ENCODE measurements at regions not wholly inside any gene's neighbourhood (a gene's known extent, or its start where the extent isn't known, plus 50 kb on each side); places are given as distances from the start of the nearest gene placed in this dataset.

- in situ Hi-C loops (cut with MboI; ENCODE audit: low sequenced_read_pairs in 4 of 4): no loop called here
Observed at GRCh38 chr2:55989405-55989804, 65.8 kb upstream of the EFEMP1 start.

GRCh38 chr2:55992455-55992854, 68.9 kb upstream of the EFEMP1 start:
- no peak overlapping the region for H3K4me3 ChIP-seq
- in situ Hi-C loops (cut with MboI; ENCODE audit: low sequenced_read_pairs in 4 of 4): no loop called here
- H3K4me1 ChIP-seq: no peaks in the 10 kb centered on the region
- H3K9me3 ChIP-seq: no peaks in the 10 kb centered on the region
- no peak overlapping the region for H3K27ac ChIP-seq
- no peaks in the 10 kb centered on the region for H3K36me3 ChIP-seq
- no peak for TF ChIP-seq CTCF (IDR thresholded peaks at IDR 0.05 in 4 of 5, conservative IDR thresholded peaks at IDR 0.05 in 1 of 5)
- TF ChIP-seq POLR2A (IDR thresholded peaks at IDR 0.05): no peak
- no peak for DNase-seq
- intact Hi-C loops (cut with DNase I; ENCODE audit: low total_unique reads): no loop called here
- no peaks in the 10 kb centered on the region for H3K27me3 ChIP-seq
- ATAC-seq: no peak

More at GRCh38 chr2:55989405-55989804, 65.8 kb upstream of the EFEMP1 start:
- intact Hi-C loops (cut with DNase I; ENCODE audit: low total_unique reads): no loop called here
- Histone ChIP-seq H3K27me3 (no peaks in the 10 kb centered on the region), H3K36me3 (no peaks in the 10 kb centered on the region), H3K9me3 (no peaks in the 10 kb centered on the region), H3K4me3 (no peak overlapping the region), H3K27ac (no peak overlapping the region), H3K4me1 (no peaks in the 10 kb centered on the region)
- TF ChIP-seq POLR2A (IDR thresholded peaks at IDR 0.05) (no peak), CTCF (IDR thresholded peaks at IDR 0.05 in 4 of 5, conservative IDR thresholded peaks at IDR 0.05 in 1 of 5) (no peak)
- ATAC-seq: no peak
- no peak for DNase-seq

GRCh38 chr2:55993685-55994084, 70.1 kb upstream of the EFEMP1 start:
- no peaks in the 10 kb centered on the region for H3K36me3 ChIP-seq
- H3K9me3 ChIP-seq: no peaks in the 10 kb centered on the region
- TF ChIP-seq CTCF (IDR thresholded peaks at IDR 0.05 in 4 of 5, conservative IDR thresholded peaks at IDR 0.05 in 1 of 5): no peak
- no peak for TF ChIP-seq POLR2A (IDR thresholded peaks at IDR 0.05)
- intact Hi-C loops (cut with DNase I; ENCODE audit: low total_unique reads) (no loop called here), in situ Hi-C loops (cut with MboI; ENCODE audit: low sequenced_read_pairs in 4 of 4) (no loop called here)
- H3K4me3 ChIP-seq: no peak overlapping the region
- H3K27me3 ChIP-seq: no peaks in the 10 kb centered on the region
- H3K27ac ChIP-seq: no peak overlapping the region
- no peak for DNase-seq
- no peak for ATAC-seq
- H3K4me1 ChIP-seq: no peaks in the 10 kb centered on the region

- in situ Hi-C loops (cut with MboI; ENCODE audit: low sequenced_read_pairs in 4 of 4) (no loop called here), intact Hi-C loops (cut with DNase I; ENCODE audit: low total_unique reads) (no loop called here)
- Histone ChIP-seq H3K27me3 (no peaks in the 10 kb centered on the region), H3K4me1 (no peaks in the 10 kb centered on the region), H3K9me3 (no peaks in the 10 kb centered on the region), H3K27ac (no peak overlapping the region), H3K4me3 (no peak overlapping the region), H3K36me3 (no peaks in the 10 kb centered on the region)
- DNase-seq (no peak), ATAC-seq (no peak)
- TF ChIP-seq POLR2A (IDR thresholded peaks at IDR 0.05): no peak
- no peak for TF ChIP-seq CTCF (IDR thresholded peaks at IDR 0.05 in 4 of 5, conservative IDR thresholded peaks at IDR 0.05 in 1 of 5)
Observed at GRCh38 chr2:55995211-55995610, 71.6 kb upstream of the EFEMP1 start.

GRCh38 chr2:55995902-55996301, 72.3 kb upstream of the EFEMP1 start:
- TF ChIP-seq CTCF (IDR thresholded peaks at IDR 0.05 in 4 of 5, conservative IDR thresholded peaks at IDR 0.05 in 1 of 5) (no peak), POLR2A (IDR thresholded peaks at IDR 0.05) (no peak)
- DNase-seq (no peak), ATAC-seq (no peak)
- H3K9me3 ChIP-seq: no peaks in the 10 kb centered on the region
- intact Hi-C loops (cut with DNase I; ENCODE audit: low total_unique reads) (no loop called here), in situ Hi-C loops (cut with MboI; ENCODE audit: low sequenced_read_pairs in 4 of 4) (no loop called here)
- H3K4me1 ChIP-seq: no peaks in the 10 kb centered on the region
- H3K27me3 ChIP-seq: no peaks in the 10 kb centered on the region
- H3K27ac ChIP-seq: no peak overlapping the region
- H3K4me3 ChIP-seq: no peak overlapping the region
- H3K36me3 ChIP-seq: no peaks in the 10 kb centered on the region

All from gastrocnemius medialis (tissue), 4 donors.